ENCODE measurements at regions not wholly inside any gene's neighbourhood (a gene's known extent, or its start where the extent isn't known, plus 50 kb on each side); places are given as distances from the start of the nearest gene placed in this dataset.

DNA sequence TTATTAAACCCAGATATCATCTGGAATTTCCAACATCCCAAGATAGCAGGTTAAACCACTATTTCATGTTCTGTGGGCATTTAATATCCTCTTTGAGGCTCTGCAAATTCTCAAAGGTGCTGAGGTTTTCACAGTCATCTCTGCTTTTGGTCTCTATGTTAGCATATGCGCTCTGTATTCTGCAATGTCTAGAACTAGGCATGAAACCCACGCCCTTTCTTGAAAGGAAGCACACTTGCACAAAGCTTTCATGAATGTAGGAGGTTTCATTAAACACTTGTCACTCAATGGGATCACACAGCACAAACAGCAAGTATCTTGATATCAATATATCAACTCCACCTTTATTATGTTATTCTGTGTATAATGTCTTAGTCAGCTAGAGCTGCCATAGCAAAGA lies 172.0 kb upstream of the USP24 start:
- WGBS (ENCODE audit: insufficient coverage): no CpG with 5 or more reads among the region's 2 CpGs

DNA sequence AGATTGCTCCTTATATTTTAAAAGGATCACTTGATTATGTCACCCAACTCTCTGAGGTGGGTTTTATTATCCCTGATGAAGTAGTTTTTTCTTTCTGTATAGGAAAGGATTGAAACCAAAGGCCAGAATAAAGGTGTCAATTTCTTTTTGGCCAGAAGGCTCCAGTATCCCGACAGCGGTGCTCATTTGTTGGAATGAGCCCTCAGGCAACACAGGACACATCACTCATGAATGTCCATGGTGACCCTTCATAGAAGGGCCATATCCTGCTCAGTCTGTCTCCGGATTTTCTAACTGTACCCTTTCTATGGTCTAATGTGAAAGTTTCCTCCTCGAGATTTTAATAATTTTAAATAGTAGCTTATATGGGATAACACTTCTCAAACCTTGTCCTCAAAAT lies 171.3 kb upstream of the USP24 start:
- Histone ChIP-seq H3K9me3 (replicated peaks in 1 of 2; ENCODE audit: control insufficient read depth in 1 of 2, insufficient read depth in 1 of 2, low read length in 2 of 2) (no peaks in the 10 kb centered on the region), H2AFZ (ENCODE audit: insufficient read depth, low read depth, low read length, poor library complexity, severe bottlenecking) (no peak overlapping the region), H3K79me2 (ENCODE audit: insufficient read depth, low read length) (no peaks in the 10 kb centered on the region), H3K27ac (ENCODE audit: low read depth in 1 of 2, low read length in 2 of 2) (no peak overlapping the region), H3K9ac (ENCODE audit: insufficient read depth, low read length, poor library complexity, severe bottlenecking) (no peak overlapping the region), H3K4me2 (replicated peaks; ENCODE audit: extremely low read depth, low read length, poor library complexity, severe bottlenecking) (no peak overlapping the region), H3K4me1 (ENCODE audit: control insufficient read depth in 1 of 2, insufficient read depth in 2 of 2, low read length in 2 of 2) (no peaks in the 10 kb centered on the region), H4K20me1 (ENCODE audit: insufficient read depth, low read length) (no peaks in the 10 kb centered on the region), H3K36me3 (replicated peaks in 1 of 2; ENCODE audit: control insufficient read depth in 1 of 2, insufficient read depth in 2 of 2, low read length in 2 of 2) (no peaks in the 10 kb centered on the region), H3K27me3 (ENCODE audit: control insufficient read depth in 2 of 2, insufficient read depth in 2 of 2, low read length in 2 of 2) (no peaks in the 10 kb centered on the region), H3K4me3 (replicated peaks in 1 of 3; ENCODE audit: low read depth in 2 of 3, low read length in 3 of 3) (no peak overlapping the region)
- no peak for DNase-seq
- no peak overlapping the region for H3K4me3 Mint-ChIP-seq
- H3K4me1 Mint-ChIP-seq: no peaks in the 10 kb centered on the region
- peaks cover 2 to 7% (median 3%) of the 10 kb centered on the region in 3 donors for H3K27me3 Mint-ChIP-seq (ENCODE audit: low read depth in 3 of 3)
- no peak overlapping the region for H3K27ac Mint-ChIP-seq
- intact Hi-C loops (cut with micrococcal nuclease): no loop called here
- no peaks in the 10 kb centered on the region for H3K36me3 Mint-ChIP-seq
- peaks cover 0 to 10% (median 4%) of the 10 kb centered on the region in 7 donors for H3K9me3 Mint-ChIP-seq
- TF ChIP-seq, protein P1, sequence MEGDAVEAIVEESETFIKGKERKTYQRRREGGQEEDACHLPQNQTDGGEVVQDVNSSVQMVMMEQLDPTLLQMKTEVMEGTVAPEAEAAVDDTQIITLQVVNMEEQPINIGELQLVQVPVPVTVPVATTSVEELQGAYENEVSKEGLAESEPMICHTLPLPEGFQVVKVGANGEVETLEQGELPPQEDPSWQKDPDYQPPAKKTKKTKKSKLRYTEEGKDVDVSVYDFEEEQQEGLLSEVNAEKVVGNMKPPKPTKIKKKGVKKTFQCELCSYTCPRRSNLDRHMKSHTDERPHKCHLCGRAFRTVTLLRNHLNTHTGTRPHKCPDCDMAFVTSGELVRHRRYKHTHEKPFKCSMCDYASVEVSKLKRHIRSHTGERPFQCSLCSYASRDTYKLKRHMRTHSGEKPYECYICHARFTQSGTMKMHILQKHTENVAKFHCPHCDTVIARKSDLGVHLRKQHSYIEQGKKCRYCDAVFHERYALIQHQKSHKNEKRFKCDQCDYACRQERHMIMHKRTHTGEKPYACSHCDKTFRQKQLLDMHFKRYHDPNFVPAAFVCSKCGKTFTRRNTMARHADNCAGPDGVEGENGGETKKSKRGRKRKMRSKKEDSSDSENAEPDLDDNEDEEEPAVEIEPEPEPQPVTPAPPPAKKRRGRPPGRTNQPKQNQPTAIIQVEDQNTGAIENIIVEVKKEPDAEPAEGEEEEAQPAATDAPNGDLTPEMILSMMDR (IDR thresholded peaks at IDR 0.05): no peak
- WGBS (ENCODE audit: insufficient coverage): 100% methylated on average over 2 of the region's 4 CpGs

More for the DNA sequence above, 172.0 kb upstream of the USP24 start:
- no peak overlapping the region for H2AFZ ChIP-seq (ENCODE audit: insufficient read depth, low read depth, low read length, poor library complexity, severe bottlenecking)
- no peak for DNase-seq
- no peaks in the 10 kb centered on the region for H3K36me3 ChIP-seq (replicated peaks in 1 of 2; ENCODE audit: control insufficient read depth in 1 of 2, insufficient read depth in 2 of 2, low read length in 2 of 2)
- H3K4me1 ChIP-seq (ENCODE audit: control insufficient read depth in 1 of 2, insufficient read depth in 2 of 2, low read length in 2 of 2): no peaks in the 10 kb centered on the region
- H3K4me1 Mint-ChIP-seq: no peaks in the 10 kb centered on the region
- H3K27ac Mint-ChIP-seq: no peak overlapping the region
- H3K79me2 ChIP-seq (ENCODE audit: insufficient read depth, low read length): no peaks in the 10 kb centered on the region
- H3K27ac ChIP-seq (ENCODE audit: low read depth in 1 of 2, low read length in 2 of 2): no peak overlapping the region
- TF ChIP-seq, protein P1 (IDR thresholded peaks at IDR 0.05): no peak
- H3K27me3 ChIP-seq (ENCODE audit: control insufficient read depth in 2 of 2, insufficient read depth in 2 of 2, low read length in 2 of 2): no peaks in the 10 kb centered on the region
- no peaks in the 10 kb centered on the region for H4K20me1 ChIP-seq (ENCODE audit: insufficient read depth, low read length)
- no peak overlapping the region for H3K4me2 ChIP-seq (replicated peaks; ENCODE audit: extremely low read depth, low read length, poor library complexity, severe bottlenecking)
- peaks cover 2 to 9% (median 3%) of the 10 kb centered on the region in 3 donors for H3K27me3 Mint-ChIP-seq (ENCODE audit: low read depth in 3 of 3)
- no peak overlapping the region for H3K4me3 ChIP-seq (replicated peaks in 1 of 3; ENCODE audit: low read depth in 2 of 3, low read length in 3 of 3)
- intact Hi-C loops (cut with micrococcal nuclease): no loop called here
- peaks cover 0 to 10% (median 4%) of the 10 kb centered on the region in 7 donors for H3K9me3 Mint-ChIP-seq
- no peaks in the 10 kb centered on the region for H3K9me3 ChIP-seq (replicated peaks in 1 of 2; ENCODE audit: control insufficient read depth in 1 of 2, insufficient read depth in 1 of 2, low read length in 2 of 2)
- H3K36me3 Mint-ChIP-seq: no peaks in the 10 kb centered on the region
- H3K9ac ChIP-seq (ENCODE audit: insufficient read depth, low read length, poor library complexity, severe bottlenecking): no peak overlapping the region
- H3K4me3 Mint-ChIP-seq: no peak overlapping the region

Data from CD14-positive monocyte (primary cell).